GM12892 (cell line): ENCODE measurements at regions not wholly inside any gene's neighbourhood (a gene's known extent, or its start where the extent isn't known, plus 50 kb on each side); places are given as distances from the start of the nearest gene placed in this dataset.

Source experiments
- POLR2A ChIP-seq: IDR thresholded peaks from 2 replicates; pipeline ENCODE4 v1.6.1; 2011; ENCODE audit warnings: low read depth, low read length, control low read depth
- TAF1 ChIP-seq: IDR thresholded peaks from 2 replicates; pipeline ENCODE4 v1.6.1; 2011; ENCODE audit warnings: low read depth, mild to moderate bottlenecking, control low read depth, low read length, borderline replicate concordance

DNA sequence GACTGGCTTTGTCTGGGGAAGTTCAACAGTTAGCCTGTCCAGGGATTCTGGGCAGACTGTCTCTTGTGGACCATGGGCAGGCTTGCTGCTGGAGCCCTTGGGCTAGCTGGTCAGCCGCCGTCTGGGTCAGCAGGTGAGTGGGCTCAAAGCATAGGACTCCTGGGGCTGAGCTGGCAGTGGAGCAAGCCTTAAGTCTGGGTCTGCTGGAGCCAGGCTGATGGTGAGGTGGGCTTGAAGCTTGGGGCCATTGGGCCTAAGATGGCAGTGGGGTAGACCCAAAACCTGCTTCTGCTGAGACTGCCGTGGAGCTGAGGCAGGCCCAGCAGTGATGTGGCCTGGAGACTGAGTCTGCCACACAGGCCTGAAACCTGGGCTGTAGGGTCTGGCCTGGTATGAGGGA, 645.1 kb downstream of the RAPGEF2 start:
- TF ChIP-seq POLR2A (no peak), TAF1 (no peak)
